GM23248 (cell line): ENCODE measurements at regions not wholly inside any gene's neighbourhood (a gene's known extent, or its start where the extent isn't known, plus 50 kb on each side); places are given as distances from the start of the nearest gene placed in this dataset.

Source experiments
- EZH2 ChIP-seq: fragments of 200-600 bp; sonication (generic); IDR thresholded peaks from 2 replicates; pipeline ENCODE4 v1.6.1; 2018; ENCODE audit warnings: antibody characterized with exemption, mild to moderate bottlenecking; ENCODE audit not compliant: insufficient read depth, poor library complexity, severe bottlenecking
- EZH2phosphoT487 ChIP-seq: fragments of 200-600 bp; sonication (generic); IDR thresholded peaks from 2 replicates; pipeline ENCODE4 v1.6.1; 2018; ENCODE audit warnings: antibody characterized with exemption, moderate library complexity, mild to moderate bottlenecking, low read depth; ENCODE audit not compliant: insufficient read depth

- no peak for TF ChIP-seq EZH2
- TF ChIP-seq EZH2phosphoT487: no peak
These were observed 78.6 kb upstream of the MGMT start for GRCh38 chr10:129388435-129388834.
